LNCaP clone FGC (cell line): ENCODE measurements at regions not wholly inside any gene's neighbourhood (a gene's known extent, or its start where the extent isn't known, plus 50 kb on each side); places are given as distances from the start of the nearest gene placed in this dataset.

Experiments
- DNase-seq: peaks from one replicate; pipeline ENCODE4 v3.0.0-alpha.2; 2011; ENCODE audit warnings: low read depth
- H3K4me3 ChIP-seq: 2 replicates; pipeline ENCODE4 v1.5.1; 2011; ENCODE audit warnings: mild to moderate bottlenecking, low read depth, low read length, control low read depth
- CTCF ChIP-seq: IDR thresholded peaks from 2 replicates; pipeline ENCODE4 v1.5.1; 2012; ENCODE audit warnings: mild to moderate bottlenecking; ENCODE audit not compliant: control insufficient read depth, insufficient read depth; ENCODE audit errors: extremely low read depth

DNA sequence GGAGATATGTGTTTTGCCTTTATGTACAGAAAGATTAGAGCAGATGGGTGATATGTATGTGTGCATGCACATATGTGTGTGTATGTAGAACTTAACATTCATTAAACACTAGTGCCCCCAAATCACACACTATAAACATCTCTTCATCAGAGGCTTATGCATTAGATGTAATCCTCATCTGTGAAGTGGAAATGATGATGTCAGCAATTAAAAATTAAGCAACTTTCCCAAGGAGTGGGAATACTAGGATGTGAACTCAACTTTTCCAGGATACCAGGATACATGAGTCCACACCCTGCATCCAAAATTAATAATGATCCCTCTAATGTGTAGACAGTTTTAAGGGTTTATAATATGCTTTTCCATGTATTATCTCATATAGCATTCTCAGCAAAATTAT is 127.7 kb upstream of the ADAMTS18 start:
- TF ChIP-seq CTCF: no peak
- no peak overlapping the region for H3K4me3 ChIP-seq
- no peak for DNase-seq

DNA sequence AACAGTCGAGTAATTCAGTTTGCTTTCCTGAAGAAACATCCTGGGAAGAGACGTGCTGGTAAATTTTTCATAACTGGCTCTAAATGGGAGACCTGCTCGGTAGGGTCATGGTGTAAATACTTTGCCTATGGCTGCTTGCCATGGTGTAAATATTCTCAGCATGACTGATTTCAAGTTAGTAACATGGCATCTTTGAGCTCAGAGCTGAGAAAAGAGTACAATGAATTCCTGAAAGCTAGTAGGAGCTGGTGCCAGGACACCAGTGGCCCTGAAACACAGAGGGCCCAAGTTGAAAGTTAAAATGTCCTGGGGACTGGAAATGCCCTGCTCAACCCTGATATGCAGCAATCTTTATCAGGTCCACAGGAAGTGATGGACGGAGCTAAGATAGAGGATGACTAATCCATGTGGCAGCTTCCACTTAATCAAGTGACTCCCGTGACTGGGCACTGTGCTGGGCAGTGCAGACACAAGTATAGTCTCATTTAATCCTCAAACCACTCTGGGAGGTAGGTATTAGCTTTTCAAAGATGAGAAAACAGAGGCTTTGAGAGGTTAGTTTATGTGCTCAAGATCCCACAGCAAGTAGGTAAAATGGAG is 130.1 kb upstream of the ADAMTS18 start:
- H3K4me3 ChIP-seq: no peak overlapping the region
- DNase-seq: no peak
- TF ChIP-seq CTCF: no peak

- H3K4me3 ChIP-seq: no peak overlapping the region
- TF ChIP-seq CTCF: no peak
- DNase-seq: no peak
These were observed 134.6 kb upstream of the ADAMTS18 start for GRCh38 chr16:77569406-77569805.

DNA sequence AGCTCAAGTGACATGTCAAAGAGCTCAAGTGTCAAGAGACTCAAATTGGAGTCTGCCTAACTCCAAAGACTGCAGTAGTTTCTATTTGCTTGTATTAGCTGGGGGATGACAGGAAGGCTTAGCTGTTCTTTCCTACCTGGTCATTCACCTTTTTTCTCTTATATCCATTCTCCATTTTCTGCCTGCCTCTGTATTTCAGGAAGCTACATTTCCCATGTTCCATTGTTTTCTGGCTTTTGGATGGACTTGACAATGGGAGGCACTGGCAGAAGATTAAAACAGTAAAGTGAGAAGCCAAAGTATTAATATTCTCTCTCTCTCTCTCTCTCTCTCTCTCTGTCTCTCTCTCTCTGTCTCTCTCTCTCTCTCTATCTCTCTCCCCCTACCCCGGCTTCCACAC is 135.7 kb upstream of the ADAMTS18 start:
- no peak for DNase-seq
- no peak for TF ChIP-seq CTCF

DNA sequence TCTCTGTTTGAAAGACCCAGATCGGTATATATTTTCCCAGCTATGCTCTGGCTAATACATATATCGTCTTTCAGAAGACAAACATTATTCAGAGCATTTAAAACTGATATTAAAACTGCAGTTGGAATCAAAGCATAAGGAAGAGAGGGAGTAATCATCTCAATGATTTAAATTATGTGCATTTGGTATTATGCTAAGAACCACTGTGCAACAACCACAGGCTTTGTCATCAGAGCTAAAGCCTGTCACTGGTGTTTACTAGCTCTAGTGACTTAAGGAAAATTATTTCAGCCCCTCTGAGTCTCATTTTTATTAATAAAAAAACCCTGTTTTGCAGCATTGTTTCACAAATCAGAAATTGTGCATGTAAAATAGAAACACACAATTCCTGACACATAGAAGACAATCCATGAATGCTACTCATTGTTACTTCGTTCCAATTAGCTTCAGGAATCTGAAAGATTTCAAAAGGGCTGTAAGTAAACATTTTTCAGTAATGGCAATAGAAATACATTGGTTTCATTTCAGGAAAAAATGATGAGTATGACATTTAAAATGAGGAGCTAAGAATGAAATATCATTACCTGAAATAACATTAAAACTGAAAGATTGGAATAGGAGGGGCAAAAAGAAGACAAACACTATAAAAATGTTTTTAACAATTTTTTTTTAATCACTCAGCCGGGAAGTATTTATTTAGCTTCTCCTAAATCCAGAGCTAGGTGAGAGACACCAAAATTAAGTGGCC is 136.5 kb upstream of the ADAMTS18 start:
- TF ChIP-seq CTCF: no peak
- no peak for DNase-seq
- no peak overlapping the region for H3K4me3 ChIP-seq

More for the DNA sequence above, 135.7 kb upstream of the ADAMTS18 start:
- H3K4me3 ChIP-seq: no peak overlapping the region

DNA sequence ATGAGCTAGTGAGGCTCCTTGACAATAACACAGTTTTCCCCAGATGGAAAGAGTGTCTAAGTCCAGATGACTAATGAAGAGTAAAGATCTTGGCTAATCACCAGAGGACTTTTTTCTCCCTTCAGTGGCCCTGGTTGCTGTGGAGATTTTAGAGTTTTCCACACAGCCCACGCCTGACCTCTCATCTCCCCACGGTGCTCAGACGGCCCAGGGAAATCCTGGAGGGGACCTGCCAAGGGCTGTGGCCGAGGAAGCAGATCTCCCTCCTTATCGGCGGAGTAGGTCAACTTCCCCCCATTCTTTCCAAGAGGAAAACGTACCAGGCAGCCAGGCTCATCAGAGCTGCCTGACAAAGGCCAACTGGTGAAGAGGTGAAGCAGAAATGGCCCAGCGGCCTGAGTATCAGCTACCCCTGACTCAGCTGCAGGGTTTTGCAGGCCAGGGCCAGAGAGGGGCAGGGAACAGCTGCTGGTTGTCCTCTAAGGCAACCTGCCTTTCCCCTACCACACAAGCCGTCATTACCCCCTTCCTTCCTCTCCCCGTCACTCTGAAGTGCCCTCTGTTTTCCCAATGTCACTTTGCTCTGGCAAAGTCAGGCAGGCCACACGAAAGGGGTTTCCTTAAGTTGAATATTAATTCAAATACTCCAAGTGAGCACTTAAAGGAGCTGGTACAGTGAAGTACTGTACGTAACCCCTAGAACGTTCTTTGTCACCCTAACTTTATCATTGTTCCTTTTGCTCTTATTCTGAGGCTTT is 140.2 kb upstream of the ADAMTS18 start:
- no peak for TF ChIP-seq CTCF
- H3K4me3 ChIP-seq: no peak overlapping the region
- DNase-seq: no peak
